Suprapubic skin (tissue), 3 donors: ENCODE measurements at regions not wholly inside any gene's neighbourhood (a gene's known extent, or its start where the extent isn't known, plus 50 kb on each side); places are given as distances from the start of the nearest gene placed in this dataset.

ENCODE experiments used
- CTCF ChIP-seq, 2 donors: fragments of 200-600 bp in 1 of 2; fragments of 450-650 bp in 1 of 2; sonication (generic) in 1 of 2; IDR thresholded peaks; one replicate each; pipeline ENCODE4 v1.5.1; 2016 to 2019; ENCODE audit warnings: antibody characterized with exemption in 2 of 2, mild to moderate bottlenecking in 1 of 2, moderate library complexity in 1 of 2
- EP300 ChIP-seq: sonication (generic); formaldehyde crosslinking; IDR thresholded peaks from one replicate; pipeline ENCODE4 v1.6.1; 2017; ENCODE audit warnings: antibody characterized with exemption

GRCh38 chr3:104854468-104854867, 512.2 kb upstream of the ALCAM start:
- TF ChIP-seq EP300 (no peak), CTCF (IDR thresholded peaks at IDR 0.05) (no peak)
